ENCODE measurements at regions not wholly inside any gene's neighbourhood (a gene's known extent, or its start where the extent isn't known, plus 50 kb on each side); places are given as distances from the start of the nearest gene placed in this dataset.

- ATAC-seq, result no peak
Measured at GRCh38 chr5:54639621-54640020, 122.1 kb downstream of the SNX18 start.

- no peak for ATAC-seq
Measured at GRCh38 chr5:54638106-54638505, 120.5 kb downstream of the SNX18 start.

GRCh38 chr5:54637654-54638053, 120.1 kb downstream of the SNX18 start:
- ATAC-seq, result peak; percentile 52

GRCh38 chr5:54634089-54634488, 116.5 kb downstream of the SNX18 start:
- peak; percentile 95 for ATAC-seq

- ATAC-seq, result no peak
Measured at GRCh38 chr5:54632131-54632701, 114.7 kb downstream of the SNX18 start.

GRCh38 chr5:54630738-54631359, 113.3 kb downstream of the SNX18 start:
- ATAC-seq, result no peak

GRCh38 chr5:54629115-54629514, 111.6 kb downstream of the SNX18 start:
- ATAC-seq, result no peak

GRCh38 chr5:54628050-54628449, 110.5 kb downstream of the SNX18 start:
- ATAC-seq, result no peak

- no peak for ATAC-seq
Measured at GRCh38 chr5:54626407-54626806, 108.8 kb downstream of the SNX18 start.

- ATAC-seq, result no peak
Measured at GRCh38 chr5:54624805-54625568, 107.4 kb downstream of the SNX18 start.

- ATAC-seq, result no peak
Measured at GRCh38 chr5:54621709-54622108, 104.2 kb downstream of the SNX18 start.

- ATAC-seq, result no peak
Measured at GRCh38 chr5:54621048-54621447, 103.5 kb downstream of the SNX18 start.

GRCh38 chr5:54620141-54620933, 102.8 kb downstream of the SNX18 start:
- peak; percentile 58 for ATAC-seq

GRCh38 chr5:54619731-54620130, 102.2 kb downstream of the SNX18 start:
- no peak for ATAC-seq

- no peak for ATAC-seq
Measured at GRCh38 chr5:54616518-54617220, 99.1 kb downstream of the SNX18 start.

GRCh38 chr5:54616031-54616430, 98.5 kb downstream of the SNX18 start:
- peak; percentile 81 for ATAC-seq

GRCh38 chr5:54615381-54615780, 97.8 kb downstream of the SNX18 start:
- no peak for ATAC-seq

- ATAC-seq, result no peak
Measured at GRCh38 chr5:54612711-54613110, 95.2 kb downstream of the SNX18 start.

GRCh38 chr5:54611290-54611951, 93.9 kb downstream of the SNX18 start:
- ATAC-seq, result no peak

- peak; percentile 66 for ATAC-seq
Measured at GRCh38 chr5:54610197-54610944, 92.8 kb downstream of the SNX18 start.

- ATAC-seq, result peak; percentile 40
Measured at GRCh38 chr5:54608423-54609085, 91.0 kb downstream of the SNX18 start.

Data from esophagus mucosa (tissue), 1 donor.